H1 (cell line): ENCODE measurements at regions not wholly inside any gene's neighbourhood (a gene's known extent, or its start where the extent isn't known, plus 50 kb on each side); places are given as distances from the start of the nearest gene placed in this dataset.

Experiments
- GABPA ChIP-seq: IDR thresholded peaks from 2 replicates; pipeline ENCODE4 v1.6.1; 2011; ENCODE audit warnings: mild to moderate bottlenecking, low read length, moderate library complexity, borderline replicate concordance; ENCODE audit not compliant: insufficient read depth
- KDM1A ChIP-seq: fragments of 200-600, 300-600 bp; sonication (generic); IDR thresholded peaks from 2 replicates; pipeline ENCODE4 v1.7.1; 2016; ENCODE audit warnings: mild to moderate bottlenecking, low read length, borderline replicate concordance
- NANOG ChIP-seq: IDR thresholded peaks from 2 replicates; pipeline ENCODE4 v1.6.1; 2011; ENCODE audit warnings: low read length, low read depth, mild to moderate bottlenecking, inconsistent platforms; ENCODE audit not compliant: insufficient read depth, poor library complexity, severe bottlenecking
- RBBP5 ChIP-seq: IDR thresholded peaks from 2 replicates; pipeline ENCODE4 v1.7.1; 2012; ENCODE audit warnings: low read depth, mild to moderate bottlenecking, inconsistent platforms, low read length, moderate library complexity, borderline replicate concordance
- SP2 ChIP-seq: IDR thresholded peaks from 2 replicates; pipeline ENCODE4 v1.6.1; 2012; ENCODE audit warnings: mild to moderate bottlenecking, low read length, inconsistent platforms
- TAF1 ChIP-seq: IDR thresholded peaks from 2 replicates; pipeline ENCODE4 v1.6.1; 2011; ENCODE audit warnings: mild to moderate bottlenecking, low read depth, low read length
- USF2 ChIP-seq: IDR thresholded peaks from 2 replicates; pipeline ENCODE4 v1.6.1; 2011; ENCODE audit warnings: low read length, improper control_type of control experiment

DNA sequence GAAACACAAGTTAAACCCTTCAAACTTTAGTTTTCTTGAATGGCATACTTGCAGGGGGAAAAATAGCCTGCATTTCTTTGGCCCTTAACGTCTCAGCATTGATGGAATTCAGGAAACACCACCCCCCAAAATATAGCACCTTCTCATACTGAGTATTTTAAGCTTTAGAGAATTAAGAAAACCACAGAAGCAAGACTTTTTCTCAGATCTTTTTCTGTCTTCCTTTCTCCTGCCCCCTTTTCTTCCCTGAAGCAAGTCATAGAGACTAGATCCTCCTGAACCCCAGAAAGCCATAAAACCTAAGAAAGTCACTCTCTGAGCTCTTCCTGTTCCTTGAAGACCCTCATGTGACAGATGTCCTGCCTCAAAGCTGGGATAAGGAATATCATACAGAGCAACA lies 1069.9 kb downstream of the EFNA5 start (continued):
- no peak for TF ChIP-seq USF2
- TF ChIP-seq TAF1 = no peak
- no peak for TF ChIP-seq SP2
- TF ChIP-seq GABPA = no peak
- TF ChIP-seq RBBP5 = no peak
- no peak for TF ChIP-seq NANOG
- no peak for TF ChIP-seq KDM1A
